Upper lobe of left lung (tissue), 4 donors: ENCODE measurements at regions not wholly inside any gene's neighbourhood (a gene's known extent, or its start where the extent isn't known, plus 50 kb on each side); places are given as distances from the start of the nearest gene placed in this dataset.

Source experiments
- EP300 ChIP-seq, 4 donors: sonication (generic); formaldehyde crosslinking; IDR thresholded peaks; one replicate each; pipeline ENCODE4 v1.5.1; 2017; ENCODE audit warnings: antibody characterized with exemption in 4 of 4, control low read depth in 2 of 4
- POLR2AphosphoS5 ChIP-seq, 2 donors: sonication (generic); formaldehyde crosslinking; IDR thresholded peaks; one replicate each; pipeline ENCODE4 v1.5.1; 2017; ENCODE audit warnings: antibody characterized with exemption in 2 of 2
- TF ChIP-seq, protein P1 (sequence below), 6 experiments: fragments of 450-650 bp in 4 of 6; fragments of 200-600 bp in 2 of 6; sonication (generic) in 2 of 6; IDR thresholded peaks; one replicate each; pipeline ENCODE4 v1.5.1; 2016 to 2019; ENCODE audit warnings: antibody characterized with exemption in 6 of 6

DNA sequence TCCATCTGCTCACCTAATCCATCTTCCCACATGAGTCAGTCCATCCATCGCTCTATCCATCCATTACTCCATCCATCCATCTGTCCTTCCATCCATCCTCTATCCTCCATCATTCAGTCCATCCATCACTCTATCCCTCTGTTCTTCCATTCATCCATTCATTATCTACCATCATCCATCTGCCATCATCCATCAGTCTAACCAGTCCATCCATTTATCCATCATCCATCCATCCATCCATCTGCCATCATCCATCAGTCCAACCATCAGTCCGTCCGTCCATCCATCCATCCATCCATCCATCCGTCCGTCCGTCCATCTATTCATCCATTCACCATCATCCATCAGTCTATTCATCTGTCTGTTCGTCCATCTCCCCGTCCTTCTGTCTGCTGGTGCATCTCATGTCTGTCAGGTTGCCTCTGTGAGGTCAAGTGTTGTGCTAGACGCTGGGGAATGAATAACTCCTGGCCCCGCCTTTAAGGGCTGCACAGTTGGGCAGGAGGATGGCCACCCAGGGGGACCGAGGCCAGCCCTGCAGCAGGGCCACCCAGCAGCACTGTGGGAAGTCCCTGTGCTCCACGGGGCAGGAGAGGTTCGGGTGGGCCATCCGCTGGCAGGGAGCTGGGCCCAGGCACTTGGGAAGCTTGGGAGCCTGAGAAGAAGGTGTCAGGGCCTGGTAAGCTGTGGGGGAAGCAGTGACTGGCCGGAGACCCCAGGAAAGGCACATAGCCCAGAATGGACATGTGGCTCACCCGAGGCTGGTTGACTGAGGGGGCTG lies 137.1 kb downstream of the CTTN start:
- TF ChIP-seq, protein P1, sequence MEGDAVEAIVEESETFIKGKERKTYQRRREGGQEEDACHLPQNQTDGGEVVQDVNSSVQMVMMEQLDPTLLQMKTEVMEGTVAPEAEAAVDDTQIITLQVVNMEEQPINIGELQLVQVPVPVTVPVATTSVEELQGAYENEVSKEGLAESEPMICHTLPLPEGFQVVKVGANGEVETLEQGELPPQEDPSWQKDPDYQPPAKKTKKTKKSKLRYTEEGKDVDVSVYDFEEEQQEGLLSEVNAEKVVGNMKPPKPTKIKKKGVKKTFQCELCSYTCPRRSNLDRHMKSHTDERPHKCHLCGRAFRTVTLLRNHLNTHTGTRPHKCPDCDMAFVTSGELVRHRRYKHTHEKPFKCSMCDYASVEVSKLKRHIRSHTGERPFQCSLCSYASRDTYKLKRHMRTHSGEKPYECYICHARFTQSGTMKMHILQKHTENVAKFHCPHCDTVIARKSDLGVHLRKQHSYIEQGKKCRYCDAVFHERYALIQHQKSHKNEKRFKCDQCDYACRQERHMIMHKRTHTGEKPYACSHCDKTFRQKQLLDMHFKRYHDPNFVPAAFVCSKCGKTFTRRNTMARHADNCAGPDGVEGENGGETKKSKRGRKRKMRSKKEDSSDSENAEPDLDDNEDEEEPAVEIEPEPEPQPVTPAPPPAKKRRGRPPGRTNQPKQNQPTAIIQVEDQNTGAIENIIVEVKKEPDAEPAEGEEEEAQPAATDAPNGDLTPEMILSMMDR (IDR thresholded peaks at IDR 0.05): no peak
- TF ChIP-seq EP300 (IDR thresholded peaks at IDR 0.05) (no peak), POLR2AphosphoS5 (IDR thresholded peaks at IDR 0.05) (no peak)
